GM12892 (cell line): ENCODE measurements at regions not wholly inside any gene's neighbourhood (a gene's known extent, or its start where the extent isn't known, plus 50 kb on each side); places are given as distances from the start of the nearest gene placed in this dataset.
"Not testable (repeated sequence)": the region's sequence is repeated elsewhere in the genome, so short reads cannot be mapped to it uniquely, and the experiment has no call there.

Experiments
- DNase-seq: peaks from one replicate; pipeline ENCODE4 v3.0.0; 2011; ENCODE audit not compliant: insufficient read length
- FAIRE-seq: peaks from 2 replicates; lab custom pipeline; 2011; peaks lifted over from hg19 to GRCh38; lab: Jason Lieb, UNC
- POLR2A ChIP-seq: IDR thresholded peaks from 2 replicates; pipeline ENCODE4 v1.6.1; 2011; ENCODE audit warnings: low read depth, low read length, control low read depth
- POLR2AphosphoS5 ChIP-seq: IDR thresholded peaks from 2 replicates; pipeline ENCODE4 v1.6.1; 2011; ENCODE audit warnings: low read depth, low read length, control low read depth
- TAF1 ChIP-seq: IDR thresholded peaks from 2 replicates; pipeline ENCODE4 v1.6.1; 2011; ENCODE audit warnings: low read depth, mild to moderate bottlenecking, control low read depth, low read length, borderline replicate concordance

DNA sequence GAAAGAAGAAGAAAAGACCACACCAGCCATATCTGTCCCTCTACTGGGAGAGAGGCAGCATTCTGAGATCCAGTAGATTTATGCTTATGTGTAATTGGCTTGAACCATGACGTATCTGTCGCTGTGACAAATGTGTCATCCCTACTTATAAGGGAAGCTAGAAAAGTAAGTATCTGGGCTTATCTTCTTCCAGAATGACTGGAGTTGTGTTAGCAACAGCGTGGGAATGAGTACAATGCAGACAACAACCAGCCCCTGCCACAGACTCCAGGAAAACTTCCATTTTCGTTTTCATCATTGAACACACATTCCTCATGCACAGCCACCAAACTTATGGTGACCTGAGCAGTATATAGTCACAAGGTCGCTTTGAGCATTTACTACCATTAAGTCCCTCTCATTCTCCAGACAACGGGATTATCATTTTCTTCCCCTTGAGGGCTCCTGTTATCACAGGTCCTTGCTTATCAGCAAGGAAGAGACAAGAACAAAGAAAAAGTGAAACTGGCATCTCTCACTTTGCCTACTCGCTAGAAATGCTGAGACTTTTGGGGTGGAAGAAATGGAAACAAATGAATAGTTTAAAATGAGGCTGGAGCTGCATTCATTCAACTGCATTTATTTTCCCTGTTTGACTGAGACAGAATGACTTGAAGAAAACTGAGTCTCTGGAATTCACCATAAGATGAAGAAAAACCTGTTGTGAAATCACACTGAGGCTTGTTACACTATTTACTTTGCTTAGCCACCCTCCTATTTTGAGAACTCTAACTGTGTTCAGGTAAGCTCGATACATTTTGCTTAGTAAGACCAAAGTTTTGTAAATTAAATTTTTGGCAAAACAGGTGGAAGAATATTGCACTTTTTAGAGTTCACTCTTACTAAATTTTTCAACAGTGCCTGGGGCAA, 149.3 kb upstream of the FOXQ1 start:
- FAIRE-seq (no peak), DNase-seq (no peak)
- TF ChIP-seq POLR2AphosphoS5: no peak

DNA sequence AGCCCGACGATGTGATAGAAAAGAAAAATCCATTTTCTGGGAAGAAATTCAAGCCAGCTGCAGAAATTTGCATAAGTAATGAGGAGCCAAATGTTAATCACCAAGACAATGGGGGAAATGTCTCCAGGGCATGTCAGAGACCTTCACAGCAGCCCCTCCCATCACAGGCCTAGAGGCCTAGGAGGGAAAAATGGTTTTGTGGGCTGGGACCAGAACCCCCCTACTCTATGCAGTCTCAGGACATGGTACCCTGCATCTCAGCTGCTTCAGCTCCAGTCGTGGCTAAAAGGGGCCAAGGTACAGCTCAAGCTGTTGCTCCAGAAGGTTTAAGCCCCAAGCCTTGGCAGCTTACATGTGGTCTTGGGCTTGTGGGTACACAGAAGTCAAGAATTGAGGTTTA, 155.5 kb upstream of the FOXQ1 start:
- not testable (repeated sequence) for DNase-seq, FAIRE-seq

DNA sequence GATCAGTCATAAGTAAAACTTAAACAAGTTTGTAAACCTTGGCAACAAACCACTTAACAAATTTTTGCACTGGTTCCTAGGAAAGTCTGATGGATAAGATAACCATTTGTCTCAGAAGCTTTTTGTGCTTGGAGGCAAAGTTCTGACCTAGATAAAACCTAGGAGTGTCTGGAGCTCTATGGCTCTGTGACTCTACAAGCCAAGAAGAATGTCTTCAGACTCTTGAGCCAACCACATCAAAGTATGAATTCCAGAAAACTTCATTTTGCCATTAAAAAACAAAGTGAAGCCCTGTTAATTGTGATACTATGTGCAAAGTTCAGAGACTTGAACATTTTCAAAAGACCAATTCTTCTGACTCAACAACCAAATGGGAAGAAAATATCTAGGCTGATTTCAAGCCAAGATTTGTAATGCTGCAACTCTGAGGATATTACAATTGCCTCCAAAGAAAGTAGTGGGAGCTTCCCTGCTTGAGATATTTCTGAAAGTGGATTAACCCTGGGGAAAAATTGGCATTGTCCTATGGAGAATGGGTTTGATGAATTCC, 158.1 kb upstream of the FOXQ1 start:
- FAIRE-seq (no peak), DNase-seq (no peak)
- TF ChIP-seq POLR2AphosphoS5: no peak
- TF ChIP-seq POLR2A: no peak
- no peak for TF ChIP-seq TAF1

DNA sequence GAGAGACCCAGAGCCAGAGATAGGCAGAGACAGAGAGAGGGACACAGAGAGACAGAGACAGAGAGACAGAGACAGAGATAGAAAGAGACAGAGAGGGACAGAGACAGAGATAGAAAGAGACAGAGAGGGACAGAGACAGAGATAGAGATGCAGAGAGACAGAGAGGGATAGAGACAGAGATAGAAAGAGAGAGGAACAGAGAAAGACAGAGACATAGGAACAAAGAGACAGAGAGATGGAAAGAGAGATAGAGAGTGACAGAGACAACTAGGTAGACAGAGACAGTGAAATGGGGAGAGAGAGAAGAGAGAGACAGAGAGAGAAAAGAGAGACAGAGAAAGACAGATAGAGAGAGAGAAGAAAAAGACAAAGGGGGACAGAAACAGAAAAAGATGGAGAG, 165.4 kb upstream of the FOXQ1 start:
- no peak for FAIRE-seq
- no peak for TF ChIP-seq TAF1
- no peak for TF ChIP-seq POLR2AphosphoS5
- no peak for TF ChIP-seq POLR2A
- no peak for DNase-seq

DNA sequence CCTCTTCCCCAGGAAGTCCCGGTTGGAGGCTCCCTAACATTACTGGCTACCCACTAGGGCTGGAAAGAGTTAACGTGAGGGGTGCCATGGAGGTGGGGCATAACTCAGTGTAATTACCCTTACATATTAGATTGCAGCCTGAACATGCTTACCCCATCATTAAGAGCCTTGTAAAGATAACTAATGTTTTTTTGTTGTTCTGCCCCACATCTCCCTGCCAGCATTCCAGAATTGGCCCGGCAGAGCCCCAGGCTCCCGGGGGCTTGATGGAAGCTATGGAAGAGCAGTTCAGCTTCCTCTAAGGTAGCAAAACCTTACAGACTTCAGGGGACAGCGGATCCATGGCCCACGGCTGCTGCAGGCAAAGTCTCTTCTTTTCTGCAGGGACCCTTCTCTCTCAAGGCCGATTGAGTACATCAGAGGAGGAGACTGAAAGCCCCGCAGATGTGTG, 166.1 kb upstream of the FOXQ1 start:
- TF ChIP-seq POLR2A: no peak
- no peak for TF ChIP-seq TAF1
- no peak for TF ChIP-seq POLR2AphosphoS5
- no peak for FAIRE-seq
- DNase-seq: no peak

DNA sequence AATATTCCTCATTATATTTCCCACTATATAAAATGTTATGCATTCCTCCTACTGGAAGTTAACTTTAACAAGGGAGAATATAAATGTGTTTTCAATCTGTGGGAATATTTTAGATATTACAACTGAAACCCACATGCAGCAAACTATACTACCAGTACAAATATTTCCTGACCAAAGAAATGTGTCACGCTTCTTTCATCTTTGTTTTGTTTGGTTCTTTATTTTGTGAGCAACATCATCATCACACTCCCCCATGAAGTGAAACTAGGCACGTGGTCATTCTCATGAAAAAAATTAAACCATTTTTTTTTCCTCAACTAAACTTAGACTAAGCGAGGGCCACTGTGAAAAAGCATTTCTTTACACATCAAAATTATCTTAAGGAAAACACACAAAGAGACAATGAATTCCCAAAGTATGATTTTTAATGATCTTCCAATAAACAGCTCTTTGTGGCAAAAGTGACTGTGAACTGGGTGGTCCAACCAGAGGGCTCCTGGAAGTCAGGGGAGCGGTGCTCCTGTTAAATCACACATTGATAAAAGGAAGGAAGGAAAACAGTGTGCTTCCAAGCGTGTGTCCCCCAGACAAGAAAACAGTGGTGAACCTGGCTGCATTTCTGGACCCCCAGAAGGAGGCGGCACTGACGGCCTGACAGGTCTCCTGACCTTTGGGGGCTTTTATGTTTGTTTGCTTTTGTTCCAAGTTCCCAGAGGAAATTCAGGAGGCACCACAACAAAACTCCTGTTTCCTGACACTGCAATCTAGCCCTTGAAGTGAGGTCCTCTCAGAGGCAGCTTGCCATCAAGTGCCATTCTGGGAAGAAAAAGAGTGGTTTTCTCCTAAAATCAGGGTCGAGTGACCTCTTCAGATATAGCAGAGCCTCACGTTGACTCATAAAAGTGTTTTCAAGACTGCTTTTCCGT, 166.8 kb upstream of the FOXQ1 start:
- FAIRE-seq (no peak), DNase-seq (no peak)
- TF ChIP-seq TAF1: no peak
- no peak for TF ChIP-seq POLR2AphosphoS5
- TF ChIP-seq POLR2A: no peak

DNA sequence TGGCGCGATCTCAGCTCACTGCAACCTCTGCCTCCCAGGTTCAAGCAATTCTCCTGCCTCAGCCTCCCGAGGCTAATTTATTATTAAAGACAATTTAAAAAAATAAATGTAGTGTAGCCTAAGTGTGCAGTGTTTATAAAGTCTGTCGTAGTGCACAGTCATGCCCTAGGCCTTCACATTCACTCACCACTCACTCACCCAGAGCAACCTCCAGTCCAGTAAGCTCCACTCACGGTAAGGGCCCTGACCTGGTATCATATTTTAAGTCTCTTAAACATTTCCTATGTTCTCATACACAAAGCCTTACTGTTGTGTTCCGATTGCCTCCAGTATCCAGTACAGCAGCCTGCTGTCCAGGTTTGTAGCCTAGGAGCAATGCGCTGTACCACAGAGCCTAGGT, 168.2 kb upstream of the FOXQ1 start:
- DNase-seq (no peak), FAIRE-seq (no peak)
- TF ChIP-seq POLR2AphosphoS5 (no peak), POLR2A (no peak), TAF1 (no peak)

DNA sequence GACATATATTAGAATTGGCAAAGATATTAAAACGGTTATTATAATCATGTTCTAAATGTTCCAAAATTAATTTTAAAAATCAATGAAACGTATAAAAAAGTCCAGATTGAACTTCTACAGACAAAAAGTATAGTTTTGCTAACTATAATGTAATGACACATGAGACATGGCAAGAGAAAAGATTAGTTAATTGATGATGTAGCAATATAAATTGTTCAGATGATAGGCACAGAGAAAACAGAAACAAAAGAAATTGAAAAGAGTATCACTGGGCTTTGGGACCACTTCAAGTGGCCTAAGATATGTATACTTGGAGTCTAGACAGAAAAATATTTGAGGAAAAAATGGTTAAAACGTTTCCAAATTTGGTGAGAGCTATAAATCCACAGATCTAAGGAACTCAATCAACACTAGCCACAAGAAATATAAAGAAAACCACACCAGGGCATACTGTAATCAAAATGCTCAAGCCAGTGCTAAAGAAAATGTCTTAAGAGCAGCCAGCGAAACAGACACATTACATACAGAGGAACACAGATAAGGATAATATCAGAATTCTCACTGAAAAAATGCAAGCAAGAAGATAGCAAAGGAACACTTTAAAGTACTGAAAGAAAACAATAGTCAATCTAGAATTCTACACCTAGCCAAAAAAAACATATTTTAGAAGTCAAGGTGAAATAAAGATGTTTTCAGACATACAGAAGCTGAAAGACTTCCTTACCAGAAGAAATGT, 172.6 kb upstream of the FOXQ1 start:
- DNase-seq: no peak
- no peak for FAIRE-seq
- no peak for TF ChIP-seq POLR2AphosphoS5
- no peak for TF ChIP-seq TAF1
- TF ChIP-seq POLR2A: no peak

DNA sequence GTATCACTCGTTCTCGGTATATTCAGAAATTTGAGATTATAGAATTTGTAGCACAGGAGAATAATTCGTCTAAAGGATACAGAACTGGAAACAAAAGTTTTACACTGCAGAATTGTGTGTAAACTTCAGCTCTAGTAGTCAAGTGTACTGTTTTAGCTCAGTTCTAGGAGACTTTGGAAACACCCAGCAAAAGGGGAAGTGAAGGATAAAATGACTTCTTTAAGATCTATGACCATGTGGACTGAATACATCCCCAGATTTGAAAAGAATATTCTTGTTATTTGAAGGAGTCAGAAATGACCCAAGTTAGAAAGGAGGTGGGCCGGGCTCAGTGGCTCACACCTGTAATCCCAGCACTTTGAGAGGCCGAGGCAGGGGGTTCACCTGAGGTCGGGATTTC, 174.0 kb upstream of the FOXQ1 start:
- no peak for TF ChIP-seq POLR2A
- no peak for TF ChIP-seq POLR2AphosphoS5
- no peak for TF ChIP-seq TAF1
- no peak for DNase-seq

DNA sequence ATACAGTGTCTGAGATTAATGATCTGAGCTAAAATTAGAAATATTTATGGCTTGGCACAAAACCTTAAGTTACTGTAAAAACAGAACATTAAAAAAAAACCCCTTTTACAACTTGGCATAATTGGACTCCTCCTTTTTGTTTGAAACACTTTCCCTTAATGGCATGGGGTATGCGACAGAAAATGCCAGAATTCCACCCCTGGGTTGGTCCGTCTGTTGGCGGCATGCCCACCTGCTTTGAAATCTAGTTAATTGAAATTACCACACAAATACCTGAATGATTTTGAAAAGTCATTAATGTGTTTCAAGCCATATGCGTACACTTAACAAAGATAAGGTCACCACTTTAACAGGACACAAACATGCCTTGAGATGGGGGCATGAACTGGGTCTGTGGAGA, 175.1 kb upstream of the FOXQ1 start:
- TF ChIP-seq TAF1 (no peak), POLR2A (no peak), POLR2AphosphoS5 (no peak)
- no peak for FAIRE-seq
- DNase-seq: no peak

More for the DNA sequence above, 174.0 kb upstream of the FOXQ1 start:
- FAIRE-seq: no peak

DNA sequence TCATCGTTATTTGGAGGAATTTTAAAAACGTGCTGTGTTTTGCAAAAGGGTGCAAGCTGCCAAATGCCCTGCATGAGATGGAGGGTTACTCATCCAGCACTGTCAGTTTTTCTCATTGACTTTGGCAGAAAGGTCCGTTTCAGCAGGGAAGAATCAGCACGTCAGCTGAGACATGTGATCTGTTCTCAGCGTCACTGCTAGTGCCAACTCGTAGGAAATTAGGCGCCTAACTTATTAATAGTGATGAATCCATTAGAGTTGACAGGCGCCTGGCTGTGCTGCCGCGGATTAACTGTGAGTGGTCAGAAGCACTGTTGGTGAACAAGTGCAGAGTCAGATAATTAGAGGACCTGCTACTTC, 175.5 kb upstream of the FOXQ1 start:
- no peak for FAIRE-seq
- no peak for DNase-seq

More for the DNA sequence above, 175.5 kb upstream of the FOXQ1 start:
- no peak for TF ChIP-seq POLR2AphosphoS5
- TF ChIP-seq POLR2A: no peak
- no peak for TF ChIP-seq TAF1
